ENCODE measurements at regions not wholly inside any gene's neighbourhood (a gene's known extent, or its start where the extent isn't known, plus 50 kb on each side); places are given as distances from the start of the nearest gene placed in this dataset.

DNA sequence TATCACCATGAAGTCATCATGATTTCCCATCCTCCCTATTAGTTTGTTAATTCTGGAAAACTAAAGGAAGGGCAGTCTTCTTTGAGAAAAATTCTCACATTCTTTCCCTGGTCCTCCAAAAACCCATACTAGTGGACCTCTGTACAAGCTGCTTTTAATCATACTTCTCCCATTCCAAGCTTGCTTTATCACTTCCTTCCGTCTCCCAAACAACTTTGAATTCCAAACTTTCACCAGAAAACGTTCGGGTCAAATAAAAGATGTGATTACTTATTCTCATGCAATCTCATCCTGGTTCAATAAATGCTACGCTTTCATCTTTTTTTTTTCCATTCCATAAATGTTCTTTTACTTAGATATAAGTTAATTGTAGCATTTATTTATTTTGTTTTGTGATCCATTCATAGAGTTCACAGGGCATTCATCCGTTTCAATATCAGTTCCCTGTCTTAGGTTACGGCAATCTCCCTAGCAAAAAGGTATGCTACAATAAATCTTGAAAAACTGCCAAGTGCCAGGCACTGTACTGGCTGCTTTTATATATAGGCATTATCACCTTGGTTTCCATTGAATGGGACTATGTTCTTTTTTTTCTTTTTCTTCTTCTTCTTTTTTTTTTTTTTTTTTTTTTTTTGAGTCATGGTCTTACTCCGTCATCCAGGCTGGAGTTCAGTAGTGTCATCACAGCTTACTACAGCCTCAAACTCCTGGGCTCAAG is 100.2 kb upstream of the GREM2 start:
- CTCF ChIA-PET, result interaction anchor here (0.5 to 2.5 kb wide), 6 partner anchors 18 to 725 kb away, joined by 3 to 8 read pairs (median 4); no protein-coding TSS in a partner anchor
- POLR2A ChIA-PET, result interaction anchor here (0.6 kb wide), 1 partner anchor 199 kb away, joined by 7 read pairs; no protein-coding TSS in a partner anchor
- no peak overlapping the region for H3K27ac ChIP-seq (ENCODE audit: low read depth, low read length)

DNA sequence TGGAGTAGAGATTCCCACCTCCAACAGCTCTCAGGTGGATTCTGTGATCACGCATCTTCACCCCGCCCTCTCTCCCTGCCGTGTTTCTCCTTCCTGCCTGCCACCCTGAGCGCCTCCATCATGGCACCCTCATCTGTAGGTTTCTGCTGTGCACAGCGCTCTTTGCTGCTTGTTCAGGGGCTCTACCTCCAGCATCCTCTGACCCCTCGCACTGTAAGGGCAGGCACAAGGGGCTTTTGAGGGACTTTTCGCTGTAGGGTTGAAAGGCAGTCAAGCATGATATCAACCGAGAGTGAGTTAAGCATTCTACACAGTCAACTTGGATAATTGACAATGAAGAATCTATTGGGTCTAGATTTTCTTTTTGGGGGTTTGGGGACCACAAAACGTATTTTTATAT is 99.1 kb upstream of the GREM2 start:
- no peak overlapping the region for H3K27ac ChIP-seq (ENCODE audit: low read depth, low read length)
- no peaks in the 10 kb centered on the region for H3K27me3 ChIP-seq (ENCODE audit: control insufficient read depth, insufficient read depth, low read length)
- CTCF ChIA-PET, result interaction anchor here (1.3 to 2.5 kb wide), 3 partner anchors 18 to 236 kb away, joined by 3 to 8 read pairs (median 7); no protein-coding TSS in a partner anchor
- no peak for DNase-seq (ENCODE audit: low read depth, low spot score)
- no peak overlapping the region for H3K4me3 ChIP-seq (ENCODE audit: low read depth, low read length)
- H3K9me3 ChIP-seq (ENCODE audit: control insufficient read depth, insufficient read depth, low read length), result no peaks in the 10 kb centered on the region
- POLR2A ChIA-PET, result no interaction called here
- TF ChIP-seq, protein P1, sequence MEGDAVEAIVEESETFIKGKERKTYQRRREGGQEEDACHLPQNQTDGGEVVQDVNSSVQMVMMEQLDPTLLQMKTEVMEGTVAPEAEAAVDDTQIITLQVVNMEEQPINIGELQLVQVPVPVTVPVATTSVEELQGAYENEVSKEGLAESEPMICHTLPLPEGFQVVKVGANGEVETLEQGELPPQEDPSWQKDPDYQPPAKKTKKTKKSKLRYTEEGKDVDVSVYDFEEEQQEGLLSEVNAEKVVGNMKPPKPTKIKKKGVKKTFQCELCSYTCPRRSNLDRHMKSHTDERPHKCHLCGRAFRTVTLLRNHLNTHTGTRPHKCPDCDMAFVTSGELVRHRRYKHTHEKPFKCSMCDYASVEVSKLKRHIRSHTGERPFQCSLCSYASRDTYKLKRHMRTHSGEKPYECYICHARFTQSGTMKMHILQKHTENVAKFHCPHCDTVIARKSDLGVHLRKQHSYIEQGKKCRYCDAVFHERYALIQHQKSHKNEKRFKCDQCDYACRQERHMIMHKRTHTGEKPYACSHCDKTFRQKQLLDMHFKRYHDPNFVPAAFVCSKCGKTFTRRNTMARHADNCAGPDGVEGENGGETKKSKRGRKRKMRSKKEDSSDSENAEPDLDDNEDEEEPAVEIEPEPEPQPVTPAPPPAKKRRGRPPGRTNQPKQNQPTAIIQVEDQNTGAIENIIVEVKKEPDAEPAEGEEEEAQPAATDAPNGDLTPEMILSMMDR (IDR thresholded peaks at IDR 0.05; ENCODE audit: low read depth, low read length), result no peak

More for the DNA sequence above, 100.2 kb upstream of the GREM2 start:
- Histone ChIP-seq H3K9me3 (ENCODE audit: control insufficient read depth, insufficient read depth, low read length) (no peaks in the 10 kb centered on the region), H3K4me3 (ENCODE audit: low read depth, low read length) (no peak overlapping the region), H3K27me3 (ENCODE audit: control insufficient read depth, insufficient read depth, low read length) (no peaks in the 10 kb centered on the region)
- peak; percentile 43 for DNase-seq (ENCODE audit: low read depth, low spot score)
- TF ChIP-seq, protein P1 (IDR thresholded peaks at IDR 0.05; ENCODE audit: low read depth, low read length), result no peak

DNA sequence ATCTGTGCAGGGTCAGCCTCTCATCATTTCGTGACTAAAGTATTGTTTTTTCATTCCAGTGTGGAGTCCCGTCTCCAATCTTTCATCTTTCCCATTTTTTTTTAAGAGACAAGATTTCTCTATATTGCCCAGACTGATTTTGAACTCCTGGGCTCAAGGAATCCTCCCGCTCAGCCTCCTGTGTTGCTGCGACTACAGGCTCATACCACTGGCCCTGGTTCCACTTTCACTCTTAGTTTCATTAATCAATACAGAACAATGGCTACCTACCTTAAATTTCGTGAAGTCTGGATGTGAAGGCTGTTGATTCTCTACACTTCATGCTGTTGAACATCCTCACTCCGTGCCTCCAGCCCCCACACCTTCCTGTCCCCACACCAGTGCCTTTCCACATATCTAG is 97.7 kb upstream of the GREM2 start:
- TF ChIP-seq, protein P1 (IDR thresholded peaks at IDR 0.05; ENCODE audit: low read depth, low read length), result no peak
- ChIA-PET CTCF (interaction anchor here (1.2 kb wide), 1 partner anchor 101 kb away, joined by 3 read pairs; no protein-coding TSS in a partner anchor), POLR2A (no interaction called here)
- no peaks in the 10 kb centered on the region for H3K9me3 ChIP-seq (ENCODE audit: control insufficient read depth, insufficient read depth, low read length)
- H3K27ac ChIP-seq (ENCODE audit: low read depth, low read length), result no peak overlapping the region
- H3K27me3 ChIP-seq (ENCODE audit: control insufficient read depth, insufficient read depth, low read length), result no peaks in the 10 kb centered on the region
- no peak overlapping the region for H3K4me3 ChIP-seq (ENCODE audit: low read depth, low read length)
- DNase-seq (ENCODE audit: low read depth, low spot score), result no peak

DNA sequence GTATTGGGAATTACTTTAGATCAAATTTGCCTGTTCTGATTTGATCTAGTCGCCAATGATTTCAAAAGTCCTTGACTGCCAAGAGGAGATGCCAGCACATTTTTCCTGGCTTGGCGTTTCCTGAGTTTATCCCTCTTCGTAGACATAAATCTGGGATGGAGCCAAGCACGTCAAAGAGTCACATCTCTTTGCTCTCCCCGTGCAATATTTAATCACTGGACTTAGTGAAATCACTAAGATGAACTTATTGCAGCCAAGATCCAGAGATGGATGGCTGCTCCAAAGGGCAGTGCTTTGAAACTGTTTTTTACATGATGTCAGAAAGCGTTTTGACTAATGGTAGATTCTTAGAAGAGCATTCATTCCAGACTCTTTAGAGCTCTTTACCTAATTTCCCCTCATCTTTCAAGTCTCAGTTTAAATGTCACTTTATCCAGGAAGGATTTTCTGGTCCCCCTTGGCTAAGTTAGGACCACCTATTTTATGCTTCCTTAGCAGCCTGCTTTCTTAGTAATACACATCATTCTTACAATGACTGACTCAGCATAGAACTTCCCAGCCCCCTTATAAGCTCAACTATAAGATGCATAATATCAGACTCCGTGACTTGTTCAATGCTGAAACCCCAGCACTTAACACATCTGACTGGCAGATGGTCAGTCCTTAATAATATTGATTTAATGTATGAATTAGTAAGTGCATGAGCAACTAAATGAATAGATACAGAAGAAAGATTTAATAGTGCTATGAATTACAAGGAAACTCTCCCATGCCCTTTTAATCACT is 94.4 kb upstream of the GREM2 start:
- DNase-seq (ENCODE audit: low read depth, low spot score), result no peak
- Histone ChIP-seq H3K27me3 (ENCODE audit: control insufficient read depth, insufficient read depth, low read length) (no peaks in the 10 kb centered on the region), H3K27ac (ENCODE audit: low read depth, low read length) (no peak overlapping the region), H3K9me3 (ENCODE audit: control insufficient read depth, insufficient read depth, low read length) (no peaks in the 10 kb centered on the region), H3K4me3 (ENCODE audit: low read depth, low read length) (no peak overlapping the region)
- TF ChIP-seq, protein P1 (IDR thresholded peaks at IDR 0.05; ENCODE audit: low read depth, low read length), result no peak
- ChIA-PET CTCF (interaction anchor here (1.2 to 2.4 kb wide), 2 partner anchors 15 to 25 kb away, joined by 6 to 10 read pairs; no protein-coding TSS in a partner anchor), POLR2A (no interaction called here)

Measured in AG04450 (cell line).